ENCODE measurements at regions not wholly inside any gene's neighbourhood (a gene's known extent, or its start where the extent isn't known, plus 50 kb on each side); places are given as distances from the start of the nearest gene placed in this dataset.

DNA sequence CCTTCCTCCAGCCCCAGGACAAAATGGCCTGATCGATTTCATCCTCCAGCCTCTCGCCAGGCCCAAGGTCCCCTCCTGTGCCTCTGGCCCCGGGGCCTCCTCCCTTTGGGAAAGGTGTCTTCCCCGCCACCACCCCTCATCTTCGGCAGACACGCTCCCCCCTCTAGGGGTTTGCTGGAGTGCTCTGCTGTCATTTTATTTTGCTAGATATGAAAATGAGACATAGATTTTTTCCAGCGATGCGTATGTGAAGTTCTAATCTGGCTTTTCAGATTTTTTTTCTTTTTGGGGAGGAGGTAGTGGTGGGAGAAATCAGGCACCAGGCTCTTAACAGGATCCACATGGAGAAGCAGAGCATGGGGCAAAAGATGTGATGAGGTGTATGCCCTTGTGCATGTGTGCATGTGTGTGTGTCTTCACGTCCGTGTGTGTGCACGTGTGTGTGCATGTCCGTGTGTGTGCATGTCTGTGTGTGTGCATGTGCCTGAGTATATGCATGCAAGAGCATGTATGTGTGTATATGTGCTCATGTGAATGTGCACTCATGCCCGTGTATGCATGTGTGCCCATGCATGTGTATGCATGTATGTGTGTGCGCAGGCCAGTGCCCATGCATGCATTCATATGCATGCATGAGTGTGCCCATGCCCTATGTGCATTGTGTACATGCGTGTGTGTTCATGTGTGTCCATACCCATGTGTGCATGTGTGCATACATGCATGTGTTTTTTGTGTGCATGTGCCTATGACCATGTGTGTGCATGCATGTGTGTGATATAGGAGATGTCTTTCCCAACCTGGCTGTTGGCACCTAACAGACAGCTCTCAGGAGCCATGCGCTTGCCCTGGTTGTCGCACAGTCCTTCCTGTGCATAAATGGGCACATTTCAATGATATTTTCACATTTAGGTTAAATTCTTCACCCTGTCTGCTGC, 203.0 kb downstream of the RBM19 start:
- TF ChIP-seq, protein P1, sequence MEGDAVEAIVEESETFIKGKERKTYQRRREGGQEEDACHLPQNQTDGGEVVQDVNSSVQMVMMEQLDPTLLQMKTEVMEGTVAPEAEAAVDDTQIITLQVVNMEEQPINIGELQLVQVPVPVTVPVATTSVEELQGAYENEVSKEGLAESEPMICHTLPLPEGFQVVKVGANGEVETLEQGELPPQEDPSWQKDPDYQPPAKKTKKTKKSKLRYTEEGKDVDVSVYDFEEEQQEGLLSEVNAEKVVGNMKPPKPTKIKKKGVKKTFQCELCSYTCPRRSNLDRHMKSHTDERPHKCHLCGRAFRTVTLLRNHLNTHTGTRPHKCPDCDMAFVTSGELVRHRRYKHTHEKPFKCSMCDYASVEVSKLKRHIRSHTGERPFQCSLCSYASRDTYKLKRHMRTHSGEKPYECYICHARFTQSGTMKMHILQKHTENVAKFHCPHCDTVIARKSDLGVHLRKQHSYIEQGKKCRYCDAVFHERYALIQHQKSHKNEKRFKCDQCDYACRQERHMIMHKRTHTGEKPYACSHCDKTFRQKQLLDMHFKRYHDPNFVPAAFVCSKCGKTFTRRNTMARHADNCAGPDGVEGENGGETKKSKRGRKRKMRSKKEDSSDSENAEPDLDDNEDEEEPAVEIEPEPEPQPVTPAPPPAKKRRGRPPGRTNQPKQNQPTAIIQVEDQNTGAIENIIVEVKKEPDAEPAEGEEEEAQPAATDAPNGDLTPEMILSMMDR (IDR thresholded peaks at IDR 0.05), result no peak
- TF ChIP-seq POLR2A (IDR thresholded peaks at IDR 0.05), result no peak
